PC-9 (cell line): ENCODE measurements at regions not wholly inside any gene's neighbourhood (a gene's known extent, or its start where the extent isn't known, plus 50 kb on each side); places are given as distances from the start of the nearest gene placed in this dataset.

Source experiments
- BruUV-seq: library from RNA; stranded (reverse); fragments of 400-500 nt; replicated peaks from 2 replicates; lab custom pipeline; 2021; lab: Mats Ljungman, UMichigan
- CTCF ChIA-PET: fragments of 300-600 bp; sonication (Branson Sonifier 250); formaldehyde crosslinking; loops from one replicate; lab custom pipeline; 2022; ENCODE audit warnings: antibody characterized with exemption; lab: Charles Lee
- POLR2A ChIA-PET: fragments of 300-600 bp; sonication (Branson Sonifier 250); formaldehyde crosslinking; loops from one replicate; lab custom pipeline; 2022; ENCODE audit warnings: antibody characterized with exemption; ENCODE audit not compliant: unreplicated experiment; lab: Charles Lee
- DNase-seq, 2 experiments: peaks; one replicate each; pipeline versions ENCODE4 v3.0.0 to v3.0.0-alpha.2; 2015 to 2022; ENCODE audit warnings: mixed read lengths in 1 of 2
- H2AFZ ChIP-seq: fragments of 200-600 bp; sonication (generic); 2 replicates; pipeline ENCODE4 v1.8.1; 2017; ENCODE audit warnings: antibody characterized with exemption
- H3F3A ChIP-seq: fragments of 200-600 bp; sonication (generic); 2 replicates; pipeline ENCODE4 v1.8.1; 2017; ENCODE audit warnings: antibody characterized with exemption, mild to moderate bottlenecking, low read depth; ENCODE audit not compliant: insufficient read depth
- H3K27ac ChIP-seq: fragments of 200-600 bp; sonication (generic); 2 replicates; pipeline ENCODE4 v1.6.1; 2016; ENCODE audit warnings: mixed run types
- H3K27me3 ChIP-seq: fragments of 200-600 bp; sonication (generic); 2 replicates; pipeline ENCODE4 v1.6.1; 2016; ENCODE audit warnings: low read depth, mixed run types; ENCODE audit not compliant: insufficient read depth
- H3K36me3 ChIP-seq: fragments of 200-600 bp; sonication (generic); 2 replicates; pipeline ENCODE4 v1.6.1; 2016; ENCODE audit warnings: low read depth, mixed run types
- H3K4me1 ChIP-seq: fragments of 200-600 bp; sonication (generic); replicated peaks from 2 replicates; pipeline ENCODE4 v1.6.1; 2016; ENCODE audit warnings: mixed run types; ENCODE audit not compliant: insufficient read depth
- H3K4me2 ChIP-seq: fragments of 200-600 bp; sonication (generic); 2 replicates; pipeline ENCODE4 v1.6.1; 2017; ENCODE audit warnings: mixed run types
- H3K4me3 ChIP-seq: fragments of 200-600 bp; sonication (generic); 2 replicates; pipeline ENCODE4 v1.6.1; 2016; ENCODE audit warnings: mixed run types
- H3K79me2 ChIP-seq: fragments of 200-600 bp; sonication (generic); 2 replicates; pipeline ENCODE4 v1.6.1; 2017; ENCODE audit warnings: low read depth, mixed run types
- H3K9me2 ChIP-seq: fragments of 200-600 bp; sonication (generic); 2 replicates; pipeline ENCODE4 v1.8.1; 2017; ENCODE audit warnings: mild to moderate bottlenecking; ENCODE audit not compliant: insufficient read depth
- H3K9me3 ChIP-seq: fragments of 200-600 bp; sonication (generic); 2 replicates; pipeline ENCODE4 v1.8.1; 2016; ENCODE audit warnings: low read depth; ENCODE audit not compliant: insufficient read depth
- H4K20me1 ChIP-seq: fragments of 200-600 bp; sonication (generic); 2 replicates; pipeline ENCODE4 v1.8.1; 2017; ENCODE audit not compliant: insufficient read depth
- CTCF ChIP-seq: fragments of 200-600 bp; sonication (generic); conservative IDR thresholded peaks from 2 replicates; pipeline ENCODE4 v1.6.1; 2017; ENCODE audit warnings: mixed run types, antibody characterized with exemption, mild to moderate bottlenecking, moderate library complexity
- EZH2 ChIP-seq: fragments of 200-600 bp; sonication (generic); IDR thresholded peaks from 2 replicates; pipeline ENCODE4 v1.8.0; 2017; ENCODE audit warnings: antibody characterized with exemption, low read depth
- intact Hi-C: fragments of 100-400 bp; cut with micrococcal nuclease; formaldehyde crosslinking; loops from one replicate; pipeline ENCODE4 v1.10.0; 2022; ENCODE audit not compliant: unreplicated experiment

DNA sequence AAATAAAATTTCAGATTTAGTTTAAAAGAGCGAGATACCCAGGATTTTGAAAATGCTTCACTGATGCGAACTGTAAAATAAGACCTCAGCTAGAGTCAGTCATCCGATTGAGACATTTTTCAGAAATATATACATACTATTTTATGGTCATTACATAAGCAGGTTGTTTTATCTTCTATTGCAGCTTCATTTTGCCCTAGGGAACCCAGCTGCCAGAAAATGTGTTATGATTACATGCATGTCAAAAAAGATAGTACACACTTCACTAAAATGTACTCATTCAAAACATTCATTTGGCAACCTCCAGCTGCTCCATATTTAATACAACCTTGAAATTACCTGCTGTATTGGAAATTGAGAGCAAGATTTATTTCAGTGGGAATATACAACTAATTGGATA is 483.8 kb upstream of the SLITRK6 start:
- ChIA-PET POLR2A (no interaction called here), CTCF (no interaction called here)
- Histone ChIP-seq H3K27me3 (no peaks in the 10 kb centered on the region), H3K79me2 (no peaks in the 10 kb centered on the region), H4K20me1 (no peaks in the 10 kb centered on the region), H3K4me2 (no peak overlapping the region), H3K36me3 (no peaks in the 10 kb centered on the region), H3K9me2 (no peaks in the 10 kb centered on the region), H3K4me3 (no peak overlapping the region), H2AFZ (no peak overlapping the region), H3K9me3 (no peaks in the 10 kb centered on the region), H3F3A (no peaks in the 10 kb centered on the region), H3K27ac (no peak overlapping the region), H3K4me1 (no peaks in the 10 kb centered on the region)
- no peak for DNase-seq
- TF ChIP-seq CTCF = no peak
- no peak for TF ChIP-seq EZH2
- BruUV-seq = no TSS peak
- intact Hi-C loops = no loop called here

DNA sequence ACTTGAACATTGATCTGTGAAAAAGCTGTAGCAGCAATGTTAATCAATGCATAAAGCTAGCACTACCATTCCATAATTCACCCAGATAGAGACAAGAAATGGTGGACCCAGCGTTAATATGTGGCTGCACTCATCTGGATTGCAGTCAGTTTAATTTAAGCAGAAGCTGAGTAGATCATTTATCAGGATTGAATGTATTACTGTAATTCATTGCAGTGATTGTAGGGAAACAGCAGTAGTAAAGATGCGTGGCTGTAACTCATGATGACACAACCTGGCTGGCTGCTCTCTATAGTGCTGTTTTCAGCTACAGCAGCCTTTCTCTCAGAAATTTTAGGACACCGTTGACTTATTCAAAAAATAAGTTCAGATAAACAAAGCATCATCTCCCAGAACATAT is 499.5 kb upstream of the SLITRK6 start:
- Histone ChIP-seq H2AFZ (no peak overlapping the region), H3K27ac (no peak overlapping the region), H3K9me3 (no peaks in the 10 kb centered on the region), H4K20me1 (no peaks in the 10 kb centered on the region), H3K27me3 (no peaks in the 10 kb centered on the region), H3K9me2 (no peaks in the 10 kb centered on the region; the same call in 1 of the 2 replicates), H3K4me3 (no peak overlapping the region), H3K36me3 (no peaks in the 10 kb centered on the region), H3K79me2 (no peaks in the 10 kb centered on the region), H3F3A (no peaks in the 10 kb centered on the region), H3K4me1 (no peaks in the 10 kb centered on the region), H3K4me2 (no peak overlapping the region)
- POLR2A ChIA-PET = no interaction called here
- CTCF ChIA-PET = no interaction called here
- intact Hi-C loops = no loop called here
- BruUV-seq = no TSS peak
- TF ChIP-seq EZH2 = no peak
- TF ChIP-seq CTCF = no peak
- DNase-seq = no peak

- Histone ChIP-seq H3K79me2 (no peaks in the 10 kb centered on the region), H3K36me3 (no peaks in the 10 kb centered on the region), H3K4me2 (no peak overlapping the region), H2AFZ (no peak overlapping the region), H4K20me1 (no peaks in the 10 kb centered on the region), H3K27me3 (no peaks in the 10 kb centered on the region), H3K27ac (no peak overlapping the region), H3K4me1 (no peaks in the 10 kb centered on the region), H3K9me3 (no peaks in the 10 kb centered on the region), H3F3A (no peaks in the 10 kb centered on the region), H3K9me2 (no peaks in the 10 kb centered on the region; the same call in 1 of the 2 replicates), H3K4me3 (no peak overlapping the region)
- DNase-seq = no peak
- ChIA-PET POLR2A (no interaction called here), CTCF (no interaction called here)
- intact Hi-C loops = no loop called here
- no peak for TF ChIP-seq CTCF
- no peak for TF ChIP-seq EZH2
- no TSS peak for BruUV-seq
Measured at GRCh38 chr13:86299128-86299527, 499.9 kb upstream of the SLITRK6 start.
